BLaER1 (cell line): ENCODE measurements at regions not wholly inside any gene's neighbourhood (a gene's known extent, or its start where the extent isn't known, plus 50 kb on each side); places are given as distances from the start of the nearest gene placed in this dataset.

ENCODE experiments used
- H3K27ac ChIP-seq: shearing (Covaris generic); formaldehyde crosslinking; 2 replicates; pipeline ENCODE4 v1.8.1; 2022
- H3K27me3 ChIP-seq: shearing (Covaris generic); formaldehyde crosslinking; 2 replicates; pipeline ENCODE4 v1.8.1; 2022
- H3K36me3 ChIP-seq: shearing (Covaris generic); formaldehyde crosslinking; 2 replicates; pipeline ENCODE4 v1.8.1; 2022
- H3K4me1 ChIP-seq: shearing (Covaris generic); formaldehyde crosslinking; 2 replicates; pipeline ENCODE4 v1.8.1; 2022
- H3K4me2 ChIP-seq: shearing (Covaris generic); formaldehyde crosslinking; 2 replicates; pipeline ENCODE4 v1.8.1; 2022
- H3K4me3 ChIP-seq: shearing (Covaris generic); formaldehyde crosslinking; 2 replicates; pipeline ENCODE4 v1.8.1; 2022
- H3K9ac ChIP-seq: shearing (Covaris generic); formaldehyde crosslinking; 2 replicates; pipeline ENCODE4 v1.8.1; 2022
- H3K9me3 ChIP-seq: shearing (Covaris generic); formaldehyde crosslinking; 2 replicates; pipeline ENCODE4 v1.8.1; 2022
- H4K20me1 ChIP-seq: shearing (Covaris generic); formaldehyde crosslinking; 2 replicates; pipeline ENCODE4 v1.8.1; 2022
- Cebpa-rat ChIP-seq: shearing (Covaris generic); IDR thresholded peaks from 2 replicates; pipeline ENCODE4 v1.8.1; 2022

GRCh38 chr2:12811916-12812315 is 95.2 kb downstream of the TRIB2 start:
- no peaks in the 10 kb centered on the region for H3K27me3 ChIP-seq
- H4K20me1 ChIP-seq, result no peaks in the 10 kb centered on the region
- H3K4me1 ChIP-seq, result no peaks in the 10 kb centered on the region
- H3K27ac ChIP-seq, result no peak overlapping the region
- H3K4me3 ChIP-seq, result no peak overlapping the region
- H3K9ac ChIP-seq, result no peak overlapping the region
- no peak overlapping the region for H3K4me2 ChIP-seq
- TF ChIP-seq Cebpa-rat, result no peak
- no peaks in the 10 kb centered on the region for H3K9me3 ChIP-seq
- H3K36me3 ChIP-seq, result no peaks in the 10 kb centered on the region

DNA sequence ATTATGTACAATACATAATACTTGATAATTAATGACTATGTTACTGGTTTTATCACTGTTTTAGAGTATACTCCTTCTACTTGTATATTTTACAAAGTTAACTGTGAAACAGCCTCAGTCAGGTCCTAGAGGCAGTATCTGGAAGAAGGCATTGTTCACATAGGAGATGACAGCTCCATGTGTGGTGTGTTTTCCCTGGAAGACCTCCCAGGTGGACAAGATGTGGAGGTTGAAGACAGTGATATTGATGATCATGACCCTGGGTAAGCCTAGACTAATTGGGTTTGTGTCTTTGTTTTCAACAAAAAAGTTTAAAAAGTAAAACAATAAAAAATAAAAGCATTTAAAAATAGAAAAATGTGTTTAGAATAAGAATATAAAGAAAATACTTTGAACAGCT is 96.4 kb downstream of the TRIB2 start:
- no peaks in the 10 kb centered on the region for H3K9me3 ChIP-seq
- H3K27ac ChIP-seq, result no peak overlapping the region
- H3K4me1 ChIP-seq, result no peaks in the 10 kb centered on the region
- no peaks in the 10 kb centered on the region for H4K20me1 ChIP-seq
- H3K4me2 ChIP-seq, result no peak overlapping the region
- no peaks in the 10 kb centered on the region for H3K27me3 ChIP-seq
- TF ChIP-seq Cebpa-rat, result no peak
- H3K9ac ChIP-seq, result no peak overlapping the region
- no peak overlapping the region for H3K4me3 ChIP-seq
- H3K36me3 ChIP-seq, result no peaks in the 10 kb centered on the region

DNA sequence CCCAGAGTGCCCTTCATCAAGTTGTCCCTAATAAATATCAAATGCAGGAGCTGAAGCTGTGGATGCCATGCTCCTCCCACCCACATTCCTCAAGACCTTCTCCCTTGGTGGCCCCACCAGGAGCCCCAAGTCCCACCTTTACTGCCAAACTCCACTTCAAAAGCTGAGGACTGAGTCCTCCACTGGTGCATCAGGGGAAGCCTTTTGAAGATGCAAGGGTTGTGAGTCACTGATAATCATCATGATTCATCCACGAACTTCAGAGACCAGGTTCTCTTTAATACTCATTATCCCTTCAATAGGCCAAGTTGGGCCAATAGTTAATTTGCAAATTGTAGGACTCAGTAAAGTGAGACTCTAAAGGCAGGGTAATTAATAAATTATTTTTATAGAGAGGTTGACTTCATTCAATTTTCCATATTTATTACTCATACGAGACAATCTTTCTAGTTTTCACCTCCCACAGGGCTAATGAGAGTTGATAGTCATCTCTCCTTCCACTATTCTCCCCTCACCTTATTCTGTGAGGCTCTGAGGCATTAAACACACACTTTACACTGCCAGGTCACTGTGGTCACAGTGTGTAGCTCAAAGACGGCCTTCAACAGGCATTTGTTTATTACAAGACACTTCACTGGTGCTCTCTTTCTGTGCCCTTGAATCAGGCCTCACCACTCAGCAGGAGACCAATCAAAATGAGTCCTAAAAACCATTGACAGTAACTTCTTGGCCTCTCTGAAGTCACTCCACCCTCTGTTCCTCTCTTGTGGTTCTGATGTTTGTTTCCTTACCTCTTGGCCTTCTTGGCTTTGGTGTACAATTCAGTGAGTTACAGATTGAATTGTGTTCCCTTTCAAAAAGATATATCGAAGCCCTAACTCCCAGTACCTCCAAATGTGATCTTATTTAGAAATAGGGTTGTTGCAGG is 99.9 kb downstream of the TRIB2 start:
- no peak overlapping the region for H3K9ac ChIP-seq
- no peak overlapping the region for H3K4me3 ChIP-seq
- no peaks in the 10 kb centered on the region for H4K20me1 ChIP-seq
- no peaks in the 10 kb centered on the region for H3K36me3 ChIP-seq
- H3K4me2 ChIP-seq, result no peak overlapping the region
- peaks cover 7% of the 10 kb centered on the region; the same call in 1 of the 2 replicates for H3K4me1 ChIP-seq
- H3K27me3 ChIP-seq, result no peaks in the 10 kb centered on the region
- H3K9me3 ChIP-seq, result no peaks in the 10 kb centered on the region
- H3K27ac ChIP-seq, result no peak overlapping the region
- TF ChIP-seq Cebpa-rat, result no peak

DNA sequence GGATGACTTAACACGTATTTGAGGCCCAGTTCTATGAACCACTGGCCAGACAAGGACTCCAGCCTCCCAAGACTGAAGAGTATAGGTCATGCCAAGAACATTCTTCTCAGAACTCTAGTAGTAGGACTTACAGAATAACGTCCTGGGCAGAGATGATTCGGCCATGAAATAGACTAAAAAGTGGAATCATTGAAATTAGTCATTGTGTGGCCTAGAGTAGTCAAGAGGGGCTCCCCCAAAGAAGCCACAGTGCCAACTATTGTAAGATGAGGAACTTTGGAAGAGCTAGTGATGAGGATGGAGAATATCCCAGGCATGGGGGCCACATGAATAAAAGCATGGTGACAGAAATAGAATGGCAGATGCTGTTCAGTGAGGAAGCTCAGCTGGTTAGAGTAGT is 101.1 kb downstream of the TRIB2 start:
- H3K4me2 ChIP-seq, result no peak overlapping the region
- no peak overlapping the region for H3K27ac ChIP-seq
- no peak overlapping the region for H3K4me3 ChIP-seq

DNA sequence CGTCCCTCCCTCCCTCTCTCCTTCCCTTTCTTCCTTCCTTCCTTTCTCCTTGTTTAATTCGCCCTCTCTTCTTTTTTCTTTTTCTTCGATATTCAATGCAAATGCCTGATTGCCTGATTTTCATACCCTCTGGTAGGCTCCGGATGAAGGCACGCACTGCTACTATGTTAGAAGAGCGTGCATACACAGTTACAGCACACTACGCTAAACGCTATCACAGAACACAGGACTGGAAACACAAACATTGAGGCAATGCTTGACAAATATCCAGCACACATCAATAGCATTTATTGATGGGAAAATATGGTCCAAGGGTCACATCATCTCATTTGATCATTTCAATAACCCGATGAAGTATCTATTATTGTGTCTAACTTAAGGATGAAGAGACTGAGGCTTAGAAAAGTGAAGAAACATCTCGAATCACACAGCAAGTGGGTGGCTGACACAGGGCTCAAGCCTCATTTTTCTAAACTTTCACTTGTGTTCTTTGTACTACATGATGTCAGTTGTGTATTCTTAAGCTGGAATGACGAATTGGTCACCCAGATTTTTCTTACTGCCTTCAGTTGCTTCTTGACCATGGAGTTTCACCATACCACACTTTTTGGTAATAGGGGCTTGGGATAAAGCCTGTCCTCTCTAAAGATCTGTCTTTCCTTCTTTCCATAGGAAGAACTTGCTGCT is 101.8 kb downstream of the TRIB2 start:
- H3K4me3 ChIP-seq, result no peak overlapping the region
- H3K9me3 ChIP-seq, result no peaks in the 10 kb centered on the region
- peaks cover 7% of the 10 kb centered on the region; the same call in 1 of the 2 replicates for H3K4me1 ChIP-seq
- H4K20me1 ChIP-seq, result no peaks in the 10 kb centered on the region
- H3K27ac ChIP-seq, result no peak overlapping the region
- H3K9ac ChIP-seq, result no peak overlapping the region
- no peaks in the 10 kb centered on the region for H3K36me3 ChIP-seq
- no peaks in the 10 kb centered on the region for H3K27me3 ChIP-seq
- H3K4me2 ChIP-seq, result no peak overlapping the region
- TF ChIP-seq Cebpa-rat, result no peak

More for the DNA sequence above, 101.1 kb downstream of the TRIB2 start:
- no peak for TF ChIP-seq Cebpa-rat
- H4K20me1 ChIP-seq, result no peaks in the 10 kb centered on the region
- H3K27me3 ChIP-seq, result no peaks in the 10 kb centered on the region
- H3K9ac ChIP-seq, result no peak overlapping the region
- H3K9me3 ChIP-seq, result no peaks in the 10 kb centered on the region
- H3K4me1 ChIP-seq, result peaks cover 7% of the 10 kb centered on the region; the same call in 1 of the 2 replicates
- H3K36me3 ChIP-seq, result no peaks in the 10 kb centered on the region

DNA sequence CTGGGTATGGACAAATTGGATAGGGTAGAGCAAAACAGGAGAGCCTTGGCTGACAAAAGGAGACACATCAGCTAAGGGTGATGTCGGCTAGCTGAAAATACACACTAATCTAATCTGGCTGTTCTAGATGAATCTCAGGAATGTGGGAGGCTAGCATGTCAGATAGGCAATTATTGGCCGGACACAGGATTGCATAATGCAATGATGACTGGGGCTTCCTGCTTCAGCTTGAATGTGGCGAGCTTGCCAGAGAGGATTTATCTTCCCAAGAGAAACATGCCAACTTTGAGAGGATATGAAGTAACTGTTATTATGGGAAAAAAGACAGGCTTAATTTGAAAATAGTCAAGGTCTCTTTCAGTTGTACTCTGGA is 102.4 kb downstream of the TRIB2 start:
- H3K27ac ChIP-seq, result no peak overlapping the region
- H3K4me2 ChIP-seq, result no peak overlapping the region
- no peak overlapping the region for H3K4me3 ChIP-seq
- no peak overlapping the region for H3K9ac ChIP-seq
- no peak for TF ChIP-seq Cebpa-rat
- H4K20me1 ChIP-seq, result no peaks in the 10 kb centered on the region
- peaks cover 9% of the 10 kb centered on the region; the same call in 1 of the 2 replicates for H3K4me1 ChIP-seq
- H3K36me3 ChIP-seq, result no peaks in the 10 kb centered on the region
- H3K9me3 ChIP-seq, result no peaks in the 10 kb centered on the region
- no peaks in the 10 kb centered on the region for H3K27me3 ChIP-seq

DNA sequence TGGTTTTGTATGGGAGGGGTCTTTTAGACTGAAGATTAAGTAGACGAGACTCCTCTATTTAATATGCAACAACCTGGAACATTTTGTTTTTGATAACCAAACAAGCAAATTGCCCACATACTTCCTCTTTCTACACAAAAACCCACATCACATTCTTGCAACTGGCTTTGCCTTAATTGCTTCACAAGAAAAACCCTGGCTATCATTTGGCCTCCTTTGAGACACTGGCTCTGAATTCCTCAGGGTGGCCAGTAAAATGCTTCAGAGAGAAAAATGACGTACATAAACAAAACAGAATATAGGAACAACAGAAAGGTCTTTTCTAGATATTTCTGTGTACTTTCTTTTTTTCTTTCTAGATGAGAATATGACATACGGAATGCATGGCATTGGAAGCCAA is 103.0 kb downstream of the TRIB2 start:
- Histone ChIP-seq H3K4me3 (no peak overlapping the region), H3K4me2 (peak overlapping the region; percentile 3; the same call in 1 of the 2 replicates), H3K27ac (no peak overlapping the region), H3K27me3 (no peaks in the 10 kb centered on the region), H3K9ac (no peak overlapping the region), H3K4me1 (peaks cover 15% of the 10 kb centered on the region), H3K36me3 (no peaks in the 10 kb centered on the region), H4K20me1 (no peaks in the 10 kb centered on the region), H3K9me3 (no peaks in the 10 kb centered on the region)
- no peak for TF ChIP-seq Cebpa-rat

- TF ChIP-seq Cebpa-rat, result no peak
- H3K4me1 ChIP-seq, result peaks cover 22% of the 10 kb centered on the region
Measured at GRCh38 chr2:12821656-12822055, 104.9 kb downstream of the TRIB2 start.

DNA sequence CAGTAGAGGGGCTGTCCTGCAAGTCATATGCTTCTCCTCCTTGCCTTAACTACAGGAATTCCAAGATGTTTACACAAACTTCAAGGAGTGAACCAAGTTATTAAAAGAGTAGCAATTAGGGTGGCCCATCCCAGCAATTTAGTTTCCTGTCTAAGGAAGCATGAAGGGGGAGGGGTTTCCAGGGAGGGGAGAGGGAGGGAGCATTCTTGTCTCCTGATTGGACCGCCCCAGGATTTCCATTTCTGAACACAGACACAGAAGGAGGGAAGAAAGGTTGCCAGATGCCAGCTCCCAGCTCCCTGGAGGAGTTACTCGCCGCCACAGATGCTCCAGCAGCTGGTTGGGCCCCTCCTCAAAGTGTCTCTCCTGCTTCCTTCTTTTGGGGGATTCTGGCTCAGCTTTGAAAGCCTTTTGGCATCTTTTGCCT is 107.6 kb downstream of the TRIB2 start:
- Histone ChIP-seq H3K9me3 (no peaks in the 10 kb centered on the region), H3K27me3 (no peaks in the 10 kb centered on the region), H3K4me1 (peaks cover 20% of the 10 kb centered on the region), H3K36me3 (no peaks in the 10 kb centered on the region), H4K20me1 (no peaks in the 10 kb centered on the region), H3K4me3 (no peak overlapping the region), H3K4me2 (peak overlapping the region; percentile 68), H3K27ac (no peak overlapping the region), H3K9ac (no peak overlapping the region)
- no peak for TF ChIP-seq Cebpa-rat

More at GRCh38 chr2:12821656-12822055, 104.9 kb downstream of the TRIB2 start:
- Histone ChIP-seq H3K4me3 (no peak overlapping the region), H4K20me1 (no peaks in the 10 kb centered on the region), H3K36me3 (no peaks in the 10 kb centered on the region), H3K27me3 (no peaks in the 10 kb centered on the region), H3K9ac (no peak overlapping the region), H3K27ac (no peak overlapping the region), H3K9me3 (no peaks in the 10 kb centered on the region), H3K4me2 (no peak overlapping the region)
